Gastroesophageal sphincter (tissue), 4 donors: ENCODE measurements at regions not wholly inside any gene's neighbourhood (a gene's known extent, or its start where the extent isn't known, plus 50 kb on each side); places are given as distances from the start of the nearest gene placed in this dataset.

Source experiments
- ATAC-seq: fragments of 150-250 bp; one replicate; pipeline ENCODE4 v1.9.1; 2016; ENCODE audit warnings: mild to moderate bottlenecking, moderate library complexity
- H3K27ac ChIP-seq, 4 donors: fragments of 200-600 bp; sonication (generic) in 3 of 4; 1 replicate in 3 of 4; 2 replicates in 1 of 4; pipeline ENCODE4 v1.5.1; 2016 to 2019
- H3K27me3 ChIP-seq: fragments of 200-600 bp; sonication (generic); one replicate; pipeline ENCODE4 v1.5.1; 2019
- H3K36me3 ChIP-seq, 2 donors: fragments of 200-600 bp; sonication (generic); one replicate each; pipeline ENCODE4 v1.5.1; 2019; ENCODE audit warnings: control low read depth in 1 of 2
- H3K4me1 ChIP-seq, 3 donors: fragments of 200-600 bp; sonication (generic); 1 replicate in 2 of 3; 2 replicates in 1 of 3; pipeline ENCODE4 v1.5.1; 2016 to 2019; ENCODE audit warnings: control low read depth in 2 of 3
- H3K4me3 ChIP-seq, 2 donors: fragments of 200-600 bp; sonication (generic); one replicate each; pipeline ENCODE4 v1.5.1; 2019; ENCODE audit warnings: mild to moderate bottlenecking in 1 of 2, moderate library complexity in 1 of 2
- H3K9me3 ChIP-seq, 3 donors: fragments of 200-600 bp; sonication (generic); one replicate each; pipeline ENCODE4 v1.5.1; 2017 to 2019; ENCODE audit warnings: control low read depth in 2 of 3
- CTCF ChIP-seq, 4 experiments: fragments of 200-600 bp in 2 of 4; fragments of 450-650 bp in 2 of 4; sonication (generic) in 1 of 4; IDR thresholded peaks; one replicate each; pipeline ENCODE4 v1.5.1; 2017 to 2019; ENCODE audit warnings: antibody characterized with exemption in 4 of 4, mild to moderate bottlenecking in 2 of 4, moderate library complexity in 2 of 4
- EP300 ChIP-seq: sonication (generic); formaldehyde crosslinking; IDR thresholded peaks from one replicate; pipeline ENCODE4 v1.6.1; 2017; ENCODE audit warnings: antibody characterized with exemption, mild to moderate bottlenecking
- POLR2A ChIP-seq, 2 donors: fragments of 450-650 bp; IDR thresholded peaks; one replicate each; pipeline ENCODE4 v1.6.1; 2017; ENCODE audit warnings: antibody characterized with exemption in 2 of 2, mild to moderate bottlenecking in 2 of 2, moderate library complexity in 1 of 2
- POLR2AphosphoS5 ChIP-seq: sonication (generic); formaldehyde crosslinking; IDR thresholded peaks from one replicate; pipeline ENCODE4 v1.6.1; 2017; ENCODE audit warnings: antibody characterized with exemption
- WGBS, 2 donors: methylation state at CpG; one replicate each; pipeline ENCODE4 v1.1.5; 2018; ENCODE audit warnings: low coverage in 1 of 2; 5-methylcytosine and 5-hydroxymethylcytosine counted together

GRCh38 chr2:71906357-71906973 lies 241.2 kb downstream of the CYP26B1 start:
- Histone ChIP-seq H3K4me1 (no peaks in the 10 kb centered on the region), H3K9me3 (peaks cover 0 to 18% (median 2%) of the 10 kb centered on the region in 3 donors), H3K27me3 (peaks cover 15% of the 10 kb centered on the region), H3K27ac (no peak overlapping the region), H3K4me3 (no peak overlapping the region), H3K36me3 (no peaks in the 10 kb centered on the region)
- 70% methylated on average over 2 of the region's 2 CpGs; no CpG with 5 or more reads in 1 of the 2 donors for WGBS, 2 donors
- TF ChIP-seq EP300: no peak
- no peak for TF ChIP-seq CTCF (IDR thresholded peaks at IDR 0.05)
- TF ChIP-seq POLR2A (IDR thresholded peaks at IDR 0.05): no peak
- no peak for TF ChIP-seq POLR2AphosphoS5
- ATAC-seq: no peak

- 60 to 76% methylated on average over 1 to 3 of the region's 3 CpGs for WGBS, 2 donors
- no peaks in the 10 kb centered on the region for H3K4me1 ChIP-seq
Observed at GRCh38 chr2:71905205-71905604, 242.5 kb downstream of the CYP26B1 start.

GRCh38 chr2:71903841-71904240 lies 243.8 kb downstream of the CYP26B1 start:
- Histone ChIP-seq H3K27me3 (peaks cover 22% of the 10 kb centered on the region), H3K4me1 (no peaks in the 10 kb centered on the region), H3K4me3 (no peak overlapping the region), H3K36me3 (no peaks in the 10 kb centered on the region), H3K27ac (no peak overlapping the region), H3K9me3 (no peaks in the 10 kb centered on the region)
- WGBS, 2 donors: 82 to 88% methylated on average over 1 of the region's 1 CpG
- TF ChIP-seq POLR2AphosphoS5: no peak
- no peak for TF ChIP-seq POLR2A (IDR thresholded peaks at IDR 0.05)
- TF ChIP-seq CTCF (IDR thresholded peaks at IDR 0.05): no peak
- TF ChIP-seq EP300: no peak
- ATAC-seq: no peak

More at GRCh38 chr2:71905205-71905604, 242.5 kb downstream of the CYP26B1 start:
- H3K27ac ChIP-seq: no peak overlapping the region
- peaks cover 22% of the 10 kb centered on the region for H3K27me3 ChIP-seq
- no peak overlapping the region for H3K4me3 ChIP-seq
- no peaks in the 10 kb centered on the region for H3K36me3 ChIP-seq
- no peak for TF ChIP-seq POLR2AphosphoS5
- H3K9me3 ChIP-seq: peaks cover 0 to 12% (median 2%) of the 10 kb centered on the region in 3 donors
- no peak for ATAC-seq

GRCh38 chr2:71901466-71901865 lies 246.2 kb downstream of the CYP26B1 start:
- WGBS, 2 donors: 57% methylated on average over 1 of the region's 1 CpG; no CpG with 5 or more reads in 1 of the 2 donors
- ATAC-seq: no peak
- H3K4me1 ChIP-seq: no peaks in the 10 kb centered on the region
- TF ChIP-seq EP300 (no peak), CTCF (IDR thresholded peaks at IDR 0.05) (no peak), POLR2A (IDR thresholded peaks at IDR 0.05) (no peak), POLR2AphosphoS5 (no peak)
- no peaks in the 10 kb centered on the region for H3K36me3 ChIP-seq
- peaks cover 15% of the 10 kb centered on the region for H3K27me3 ChIP-seq
- no peak overlapping the region for H3K27ac ChIP-seq
- H3K4me3 ChIP-seq: no peak overlapping the region
- no peaks in the 10 kb centered on the region for H3K9me3 ChIP-seq

GRCh38 chr2:71898851-71899681 lies 248.6 kb downstream of the CYP26B1 start:
- no peak for ATAC-seq
- Histone ChIP-seq H3K27me3 (peaks cover 19% of the 10 kb centered on the region), H3K9me3 (no peaks in the 10 kb centered on the region), H3K27ac (no peak overlapping the region), H3K4me1 (no peaks in the 10 kb centered on the region), H3K36me3 (no peaks in the 10 kb centered on the region), H3K4me3 (no peak overlapping the region)
- TF ChIP-seq EP300 (no peak), POLR2AphosphoS5 (no peak), CTCF (IDR thresholded peaks at IDR 0.05) (no peak), POLR2A (IDR thresholded peaks at IDR 0.05) (no peak)
- 62 to 69% methylated on average over 15 to 23 of the region's 29 CpGs for WGBS, 2 donors
